Smooth muscle cell (in vitro differentiated cells): ENCODE measurements at regions not wholly inside any gene's neighbourhood (a gene's known extent, or its start where the extent isn't known, plus 50 kb on each side); places are given as distances from the start of the nearest gene placed in this dataset.
"Not testable (repeated sequence)": the region's sequence is repeated elsewhere in the genome, so short reads cannot be mapped to it uniquely, and the experiment has no call there.

Experiments
- DNase-seq: peaks from one replicate; lab custom pipeline; 2025; ENCODE audit not compliant: unreplicated experiment; lab: John Stamatoyannopoulos, UW
- H2AFZ ChIP-seq: fragments of 200-600 bp; sonication (generic); 2 replicates; pipeline ENCODE4 v1.6.0; 2016; ENCODE audit warnings: antibody characterized with exemption, low read depth, mild to moderate bottlenecking
- H3F3A ChIP-seq: fragments of 200-600 bp; sonication (generic); 2 replicates; pipeline ENCODE4 v1.6.0; 2017; ENCODE audit warnings: antibody characterized with exemption, low read depth
- H3K27ac ChIP-seq: fragments of 200-600 bp; sonication (generic); 2 replicates; pipeline ENCODE4 v1.5.1; 2016; ENCODE audit warnings: low read depth, mild to moderate bottlenecking
- H3K27me3 ChIP-seq: fragments of 200-600 bp; sonication (generic); 2 replicates; pipeline ENCODE4 v1.6.1; 2016; ENCODE audit warnings: low read depth, mild to moderate bottlenecking
- H3K36me3 ChIP-seq: fragments of 200-600 bp; sonication (generic); 2 replicates; pipeline ENCODE4 v1.5.1; 2016; ENCODE audit warnings: low read depth
- H3K4me1 ChIP-seq: fragments of 200-600 bp; sonication (generic); 2 replicates; pipeline ENCODE4 v1.5.1; 2016; ENCODE audit warnings: low read depth
- H3K4me2 ChIP-seq: fragments of 200-600 bp; sonication (generic); 2 replicates; pipeline ENCODE4 v1.6.0; 2016; ENCODE audit warnings: mild to moderate bottlenecking
- H3K4me3 ChIP-seq: fragments of 200-600 bp; sonication (generic); 2 replicates; pipeline ENCODE4 v1.5.1; 2016; ENCODE audit warnings: mild to moderate bottlenecking
- H3K79me2 ChIP-seq: fragments of 200-600 bp; sonication (generic); 2 replicates; pipeline ENCODE4 v1.6.0; 2016; ENCODE audit warnings: low read depth, mild to moderate bottlenecking
- H3K9ac ChIP-seq: fragments of 200-600 bp; sonication (generic); 2 replicates; pipeline ENCODE4 v1.6.0; 2016; ENCODE audit warnings: low read depth
- H3K9me3 ChIP-seq: fragments of 200-600 bp; sonication (generic); replicated peaks from 2 replicates; pipeline ENCODE4 v1.5.1; 2016; ENCODE audit warnings: low read depth
- H4K20me1 ChIP-seq: fragments of 200-600 bp; sonication (generic); 2 replicates; pipeline ENCODE4 v1.6.0; 2016; ENCODE audit warnings: low read depth
- WGBS: methylation state at CpG from one replicate; pipeline ENCODE4 v1.1.7; 2016; ENCODE audit warnings: low lambda C conversion rate; 5-methylcytosine and 5-hydroxymethylcytosine counted together
- TF ChIP-seq, protein P1 (sequence below): fragments of 200-600 bp; sonication (generic); IDR thresholded peaks from 2 replicates; pipeline ENCODE4 v1.5.1; 2017; ENCODE audit warnings: borderline replicate concordance, mild to moderate bottlenecking, antibody characterized with exemption; ENCODE audit not compliant: insufficient read depth, poor library complexity, severe bottlenecking

DNA sequence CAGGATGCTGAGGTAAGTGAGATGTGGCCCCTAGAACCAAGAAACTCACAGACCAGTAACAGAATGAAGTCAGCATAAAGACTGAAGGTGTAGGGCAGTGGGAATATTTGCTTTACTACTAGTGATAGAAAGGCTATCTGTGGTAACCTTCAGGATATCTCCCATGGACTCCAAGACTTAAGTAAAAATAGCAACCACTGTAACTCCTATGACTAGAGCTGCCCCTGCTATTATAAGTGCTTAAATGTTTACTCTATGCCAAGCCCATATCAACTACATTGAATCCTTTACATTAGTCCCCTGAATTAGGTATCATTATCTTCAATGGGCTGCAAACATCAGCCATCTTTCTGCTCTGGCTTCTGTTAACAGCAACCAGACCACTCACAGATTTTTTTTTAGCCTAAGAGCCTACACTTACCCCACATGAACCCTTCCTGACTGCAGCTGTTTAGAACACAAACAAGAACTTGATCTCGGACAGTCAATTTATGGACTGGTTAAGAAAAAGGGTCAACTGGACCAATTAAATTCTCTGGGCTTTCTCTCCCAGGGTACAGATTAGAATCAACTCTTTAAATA, 335.1 kb upstream of the API5 start:
- 22% methylated on average over 1 of the region's 1 CpG for WGBS
- Histone ChIP-seq H3K4me2 (no peak overlapping the region), H3K4me1 (no peaks in the 10 kb centered on the region), H3K4me3 (no peak overlapping the region), H3K27me3 (no peaks in the 10 kb centered on the region), H3K9me3 (no peaks in the 10 kb centered on the region), H3K36me3 (no peaks in the 10 kb centered on the region), H3K27ac (no peak overlapping the region), H3K79me2 (no peaks in the 10 kb centered on the region), H2AFZ (no peak overlapping the region), H3F3A (no peaks in the 10 kb centered on the region), H4K20me1 (no peaks in the 10 kb centered on the region), H3K9ac (no peak overlapping the region)
- TF ChIP-seq, protein P1, sequence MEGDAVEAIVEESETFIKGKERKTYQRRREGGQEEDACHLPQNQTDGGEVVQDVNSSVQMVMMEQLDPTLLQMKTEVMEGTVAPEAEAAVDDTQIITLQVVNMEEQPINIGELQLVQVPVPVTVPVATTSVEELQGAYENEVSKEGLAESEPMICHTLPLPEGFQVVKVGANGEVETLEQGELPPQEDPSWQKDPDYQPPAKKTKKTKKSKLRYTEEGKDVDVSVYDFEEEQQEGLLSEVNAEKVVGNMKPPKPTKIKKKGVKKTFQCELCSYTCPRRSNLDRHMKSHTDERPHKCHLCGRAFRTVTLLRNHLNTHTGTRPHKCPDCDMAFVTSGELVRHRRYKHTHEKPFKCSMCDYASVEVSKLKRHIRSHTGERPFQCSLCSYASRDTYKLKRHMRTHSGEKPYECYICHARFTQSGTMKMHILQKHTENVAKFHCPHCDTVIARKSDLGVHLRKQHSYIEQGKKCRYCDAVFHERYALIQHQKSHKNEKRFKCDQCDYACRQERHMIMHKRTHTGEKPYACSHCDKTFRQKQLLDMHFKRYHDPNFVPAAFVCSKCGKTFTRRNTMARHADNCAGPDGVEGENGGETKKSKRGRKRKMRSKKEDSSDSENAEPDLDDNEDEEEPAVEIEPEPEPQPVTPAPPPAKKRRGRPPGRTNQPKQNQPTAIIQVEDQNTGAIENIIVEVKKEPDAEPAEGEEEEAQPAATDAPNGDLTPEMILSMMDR = no peak
- DNase-seq = no peak

DNA sequence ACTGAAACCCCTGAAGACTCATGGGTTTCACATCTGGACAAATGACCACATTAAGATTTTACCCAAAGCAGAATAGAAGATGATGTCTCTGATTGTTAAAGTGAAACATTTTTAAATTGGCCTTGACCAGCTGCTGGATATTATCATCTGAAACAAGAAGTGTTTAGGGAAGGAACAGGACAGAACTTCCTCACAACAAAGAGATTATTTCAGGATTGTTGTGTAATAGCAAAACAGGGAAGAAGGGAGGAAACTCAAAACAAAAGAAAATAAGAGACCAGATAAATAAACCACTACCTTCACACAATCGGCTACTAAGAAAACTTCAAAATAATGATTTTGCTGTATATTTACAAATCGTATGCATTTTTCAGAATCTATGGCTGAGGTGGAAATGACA, 319.2 kb upstream of the API5 start:
- Histone ChIP-seq H4K20me1 (no peaks in the 10 kb centered on the region), H3K4me1 (no peaks in the 10 kb centered on the region), H3K4me2 (no peak overlapping the region), H3K27ac (no peak overlapping the region), H3K79me2 (no peaks in the 10 kb centered on the region), H3F3A (no peaks in the 10 kb centered on the region), H3K27me3 (no peaks in the 10 kb centered on the region), H3K4me3 (no peak overlapping the region), H2AFZ (no peak overlapping the region), H3K9me3 (no peaks in the 10 kb centered on the region), H3K9ac (no peak overlapping the region), H3K36me3 (no peaks in the 10 kb centered on the region)
- WGBS = 94% methylated on average over 2 of the region's 2 CpGs
- no peak for DNase-seq
- TF ChIP-seq, protein P1 = no peak

DNA sequence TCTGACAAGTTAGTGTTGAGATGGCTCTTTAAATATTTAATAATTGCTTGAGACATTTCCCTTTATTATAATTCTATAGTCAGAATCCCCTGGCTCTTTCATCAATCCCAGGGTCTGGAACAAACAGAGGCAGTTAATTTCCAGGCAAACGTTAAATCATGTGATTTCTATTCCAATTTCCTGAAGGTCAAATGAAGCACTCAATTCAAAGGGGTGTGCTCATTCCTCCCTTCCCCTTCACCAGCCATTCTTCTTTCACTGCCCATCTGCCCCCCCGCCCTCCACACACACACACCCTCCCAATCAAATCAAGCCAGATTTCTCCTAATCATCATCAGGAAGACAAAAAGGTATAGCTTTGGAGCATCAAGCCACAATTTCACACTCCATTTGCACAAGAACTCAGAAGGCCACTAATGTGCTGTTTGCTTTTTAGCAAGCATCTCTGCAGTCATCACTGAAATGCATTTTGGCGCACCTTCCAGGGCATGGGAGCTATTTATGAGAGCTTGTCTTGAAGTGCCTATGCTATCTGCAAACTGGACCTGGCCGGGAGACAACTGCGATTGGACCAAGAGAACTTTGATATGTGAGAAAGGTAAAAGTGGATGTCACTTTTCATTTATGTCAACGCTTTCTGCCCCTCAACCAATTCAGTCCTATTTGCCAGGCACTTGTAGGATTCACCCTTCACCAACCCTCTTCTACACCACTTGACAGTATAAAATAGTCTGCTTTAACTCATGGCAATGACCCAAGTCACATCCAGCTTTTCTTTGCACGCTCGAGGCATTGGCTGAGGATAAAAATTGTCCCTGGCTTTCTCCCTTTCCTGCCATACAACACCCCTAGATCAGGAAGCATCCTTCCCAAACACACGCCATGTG, 315.1 kb upstream of the API5 start:
- Histone ChIP-seq H3K4me1 (no peaks in the 10 kb centered on the region), H2AFZ (no peak overlapping the region), H3K79me2 (no peaks in the 10 kb centered on the region), H3K4me3 (no peak overlapping the region), H3K27ac (no peak overlapping the region), H4K20me1 (no peaks in the 10 kb centered on the region), H3K4me2 (no peak overlapping the region), H3F3A (no peaks in the 10 kb centered on the region), H3K9ac (no peak overlapping the region), H3K36me3 (no peaks in the 10 kb centered on the region), H3K27me3 (no peaks in the 10 kb centered on the region), H3K9me3 (no peaks in the 10 kb centered on the region)
- DNase-seq = no peak
- 88% methylated on average over 9 of the region's 9 CpGs for WGBS
- TF ChIP-seq, protein P1 = no peak

DNA sequence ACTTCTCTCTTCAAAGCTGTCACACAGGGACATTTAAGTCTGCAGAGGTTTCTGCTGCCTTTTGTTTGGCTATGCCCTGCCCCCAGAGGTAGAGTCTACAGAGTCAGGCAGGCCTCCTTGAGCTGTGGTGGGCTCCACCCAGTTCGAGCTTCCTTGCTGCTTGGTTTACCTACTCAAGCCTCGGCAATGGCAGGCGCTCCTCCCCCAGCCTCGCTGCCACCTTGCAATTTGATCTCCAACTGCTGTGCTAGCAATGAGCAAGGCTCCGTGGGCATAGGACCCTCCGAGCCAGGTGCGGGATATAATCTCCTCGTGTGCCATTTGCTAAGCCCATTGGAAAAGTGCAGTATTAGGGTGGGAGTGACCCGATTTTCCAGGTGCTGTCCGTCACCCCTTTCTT, 306.9 kb upstream of the API5 start:
- not testable (repeated sequence) for H2AFZ ChIP-seq, H3K36me3 ChIP-seq, H3K4me1 ChIP-seq, DNase-seq, H3K4me2 ChIP-seq, H3K9ac ChIP-seq, H3K27ac ChIP-seq, H3K79me2 ChIP-seq, H3K9me3 ChIP-seq, H4K20me1 ChIP-seq, H3K4me3 ChIP-seq, H3F3A ChIP-seq, H3K27me3 ChIP-seq
- WGBS = 94% methylated on average over 10 of the region's 10 CpGs
